ENCODE measurements at regions not wholly inside any gene's neighbourhood (a gene's known extent, or its start where the extent isn't known, plus 50 kb on each side); places are given as distances from the start of the nearest gene placed in this dataset.

GRCh38 chr4:175048906-175049305 is 130.7 kb downstream of the ADAM29 start:
- no peak for TF ChIP-seq POLR2A (IDR thresholded peaks at IDR 0.05)
- TF ChIP-seq, protein P1, sequence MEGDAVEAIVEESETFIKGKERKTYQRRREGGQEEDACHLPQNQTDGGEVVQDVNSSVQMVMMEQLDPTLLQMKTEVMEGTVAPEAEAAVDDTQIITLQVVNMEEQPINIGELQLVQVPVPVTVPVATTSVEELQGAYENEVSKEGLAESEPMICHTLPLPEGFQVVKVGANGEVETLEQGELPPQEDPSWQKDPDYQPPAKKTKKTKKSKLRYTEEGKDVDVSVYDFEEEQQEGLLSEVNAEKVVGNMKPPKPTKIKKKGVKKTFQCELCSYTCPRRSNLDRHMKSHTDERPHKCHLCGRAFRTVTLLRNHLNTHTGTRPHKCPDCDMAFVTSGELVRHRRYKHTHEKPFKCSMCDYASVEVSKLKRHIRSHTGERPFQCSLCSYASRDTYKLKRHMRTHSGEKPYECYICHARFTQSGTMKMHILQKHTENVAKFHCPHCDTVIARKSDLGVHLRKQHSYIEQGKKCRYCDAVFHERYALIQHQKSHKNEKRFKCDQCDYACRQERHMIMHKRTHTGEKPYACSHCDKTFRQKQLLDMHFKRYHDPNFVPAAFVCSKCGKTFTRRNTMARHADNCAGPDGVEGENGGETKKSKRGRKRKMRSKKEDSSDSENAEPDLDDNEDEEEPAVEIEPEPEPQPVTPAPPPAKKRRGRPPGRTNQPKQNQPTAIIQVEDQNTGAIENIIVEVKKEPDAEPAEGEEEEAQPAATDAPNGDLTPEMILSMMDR (IDR thresholded peaks at IDR 0.05), result no peak
